OCI-LY7 (cell line): ENCODE measurements at regions not wholly inside any gene's neighbourhood (a gene's known extent, or its start where the extent isn't known, plus 50 kb on each side); places are given as distances from the start of the nearest gene placed in this dataset.

ENCODE experiments used
- CTCF ChIP-seq: fragments of 200-600 bp; sonication (generic); conservative IDR thresholded peaks from 2 replicates; pipeline ENCODE4 v1.5.1; 2014; ENCODE audit warnings: mild to moderate bottlenecking, antibody characterized with exemption, low read length, moderate library complexity, mixed read lengths
- EZH2phosphoT487 ChIP-seq: fragments of 200-600 bp; sonication (generic); IDR thresholded peaks from 2 replicates; pipeline ENCODE4 v1.6.1; 2018; ENCODE audit warnings: low read depth, borderline replicate concordance, mild to moderate bottlenecking, mixed run types, antibody characterized with exemption, low read length, moderate library complexity, mixed read lengths

- TF ChIP-seq CTCF (no peak), EZH2phosphoT487 (no peak)
Observed at GRCh38 chr5:2508514-2508913, 243.0 kb downstream of the IRX2 start.
